ENCODE measurements at regions not wholly inside any gene's neighbourhood (a gene's known extent, or its start where the extent isn't known, plus 50 kb on each side); places are given as distances from the start of the nearest gene placed in this dataset.

GRCh38 chr2:71792926-71793761 is 339.8 kb downstream of the DYSF start:
- no peak for TF ChIP-seq POLR2A (IDR thresholded peaks at IDR 0.05)
- TF ChIP-seq CTCF (IDR thresholded peaks at IDR 0.05): no peak
- TF ChIP-seq POLR2AphosphoS5 (IDR thresholded peaks at IDR 0.05): peak; percentile 85

All from prostate gland (tissue), 2 donors.